Body of pancreas (tissue), 4 donors: ENCODE measurements at regions not wholly inside any gene's neighbourhood (a gene's known extent, or its start where the extent isn't known, plus 50 kb on each side); places are given as distances from the start of the nearest gene placed in this dataset.

Experiments
- ATAC-seq: fragments of 150-250 bp; one replicate; pipeline ENCODE4 v1.9.1; 2016
- DNase-seq, 4 donors: peaks; one replicate each; pipeline ENCODE4 v3.0.0-alpha.2; 2019
- H3K27ac ChIP-seq, 4 donors: fragments of 200-600 bp; sonication (generic); 1 replicate in 3 of 4; 2 replicates in 1 of 4; pipeline versions ENCODE4 v1.5.1 to v1.6.1; 2016 to 2019; ENCODE audit warnings: mild to moderate bottlenecking in 1 of 4, mixed read lengths in 1 of 4, moderate library complexity in 1 of 4
- H3K27me3 ChIP-seq, 2 donors: fragments of 200-600 bp; sonication (generic); one replicate each; pipeline ENCODE4 v1.6.0; 2016; ENCODE audit warnings: mild to moderate bottlenecking in 1 of 2
- H3K36me3 ChIP-seq, 2 donors: fragments of 200-600 bp; sonication (generic); replicated peaks in 1 of 2; 2 replicates each; pipeline ENCODE4 v1.5.1; 2016; ENCODE audit warnings: low read depth in 2 of 2; ENCODE audit not compliant: insufficient read depth in 1 of 2
- H3K4me1 ChIP-seq: fragments of 200-600 bp; sonication (generic); one replicate; pipeline ENCODE4 v1.6.0; 2016
- H3K4me3 ChIP-seq, 2 donors: fragments of 200-600 bp; sonication (generic); 1 replicate in 1 of 2; 2 replicates in 1 of 2; pipeline ENCODE4 v1.5.1; 2016 to 2019
- H3K9me3 ChIP-seq, 3 donors: fragments of 200-600 bp; sonication (generic); 1 replicate in 2 of 3; 2 replicates in 1 of 3; pipeline ENCODE4 v1.5.1; 2016
- POLR2A ChIP-seq, 3 donors: fragments of 450-650 bp; IDR thresholded peaks; one replicate each; pipeline ENCODE4 v1.6.1; 2016; ENCODE audit warnings: antibody characterized with exemption in 3 of 3, mild to moderate bottlenecking in 2 of 3
- WGBS, 2 donors: methylation state at CpG; one replicate each; pipeline ENCODE4 v1.1.5; 2017; 5-methylcytosine and 5-hydroxymethylcytosine counted together
- intact Hi-C: fragments of 100-400 bp; cut with DNase I; formaldehyde crosslinking; loops from one replicate; pipeline ENCODE4 v1.15.1; 2023
- TF ChIP-seq, protein P1 (sequence below), 7 experiments: fragments of 450-650 bp in 4 of 7; fragments of 200-600 bp in 3 of 7; sonication (generic) in 3 of 7; IDR thresholded peaks; one replicate each; pipeline ENCODE4 v1.5.1; 2016 to 2019; ENCODE audit warnings: antibody characterized with exemption in 7 of 7

DNA sequence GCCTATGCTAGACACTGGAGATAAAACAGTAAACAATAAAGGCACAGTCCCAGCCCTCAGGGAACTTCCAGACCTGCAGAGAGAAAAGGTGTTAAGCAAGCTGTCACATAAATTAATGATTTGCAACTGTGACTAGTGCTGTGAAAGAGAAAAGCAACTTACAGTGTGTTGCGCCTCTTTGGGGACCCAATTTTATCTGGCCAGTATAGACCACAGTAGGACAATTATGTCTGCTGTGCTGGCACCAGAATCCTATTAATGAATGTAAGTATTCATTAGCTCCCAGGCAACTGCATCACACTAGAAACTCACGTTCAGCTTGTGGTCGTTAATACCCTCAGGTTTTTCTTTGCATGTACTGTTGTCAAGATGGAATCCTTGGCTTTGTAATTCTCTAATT lies 55.3 kb upstream of the CHST9 start:
- Histone ChIP-seq H3K27ac (no peak overlapping the region), H3K9me3 (no peaks in the 10 kb centered on the region), H3K4me1 (peaks cover 8% of the 10 kb centered on the region), H3K36me3 (no peaks in the 10 kb centered on the region), H3K27me3 (no peaks in the 10 kb centered on the region), H3K4me3 (no peak overlapping the region)
- ATAC-seq: no peak
- intact Hi-C loops: no loop called here
- 66 to 71% methylated on average over 3 of the region's 3 CpGs for WGBS, 2 donors
- no peak for TF ChIP-seq POLR2A (IDR thresholded peaks at IDR 0.05)
- TF ChIP-seq, protein P1, sequence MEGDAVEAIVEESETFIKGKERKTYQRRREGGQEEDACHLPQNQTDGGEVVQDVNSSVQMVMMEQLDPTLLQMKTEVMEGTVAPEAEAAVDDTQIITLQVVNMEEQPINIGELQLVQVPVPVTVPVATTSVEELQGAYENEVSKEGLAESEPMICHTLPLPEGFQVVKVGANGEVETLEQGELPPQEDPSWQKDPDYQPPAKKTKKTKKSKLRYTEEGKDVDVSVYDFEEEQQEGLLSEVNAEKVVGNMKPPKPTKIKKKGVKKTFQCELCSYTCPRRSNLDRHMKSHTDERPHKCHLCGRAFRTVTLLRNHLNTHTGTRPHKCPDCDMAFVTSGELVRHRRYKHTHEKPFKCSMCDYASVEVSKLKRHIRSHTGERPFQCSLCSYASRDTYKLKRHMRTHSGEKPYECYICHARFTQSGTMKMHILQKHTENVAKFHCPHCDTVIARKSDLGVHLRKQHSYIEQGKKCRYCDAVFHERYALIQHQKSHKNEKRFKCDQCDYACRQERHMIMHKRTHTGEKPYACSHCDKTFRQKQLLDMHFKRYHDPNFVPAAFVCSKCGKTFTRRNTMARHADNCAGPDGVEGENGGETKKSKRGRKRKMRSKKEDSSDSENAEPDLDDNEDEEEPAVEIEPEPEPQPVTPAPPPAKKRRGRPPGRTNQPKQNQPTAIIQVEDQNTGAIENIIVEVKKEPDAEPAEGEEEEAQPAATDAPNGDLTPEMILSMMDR (IDR thresholded peaks at IDR 0.05): no peak
- no peak for DNase-seq

DNA sequence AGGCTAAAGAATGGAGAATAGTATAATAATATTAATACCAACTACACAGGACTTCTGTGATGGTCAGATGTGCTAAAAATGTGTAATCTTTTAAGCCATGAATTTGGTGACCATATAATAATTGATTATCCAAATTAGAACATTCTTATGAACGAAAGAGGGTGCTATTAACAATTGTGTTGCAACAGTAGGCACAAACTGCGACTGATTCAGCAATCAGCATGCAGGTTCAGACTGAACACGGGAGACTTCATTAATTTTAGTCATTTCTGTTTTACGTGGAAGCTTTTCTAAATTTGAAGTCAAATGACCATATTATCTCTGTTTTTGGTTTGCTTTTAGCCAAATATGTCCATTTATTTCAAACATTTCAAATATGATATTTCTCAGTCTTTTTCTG lies 54.6 kb upstream of the CHST9 start:
- no peaks in the 10 kb centered on the region for H3K36me3 ChIP-seq
- no peak overlapping the region for H3K4me3 ChIP-seq
- H3K27me3 ChIP-seq: no peaks in the 10 kb centered on the region
- intact Hi-C loops: no loop called here
- no peaks in the 10 kb centered on the region for H3K9me3 ChIP-seq
- 43 to 61% methylated on average over 4 of the region's 4 CpGs for WGBS, 2 donors
- H3K4me1 ChIP-seq: peaks cover 14% of the 10 kb centered on the region
- no peak for ATAC-seq
- no peak overlapping the region for H3K27ac ChIP-seq
- TF ChIP-seq, protein P1 (IDR thresholded peaks at IDR 0.05): no peak
- no peak for TF ChIP-seq POLR2A (IDR thresholded peaks at IDR 0.05)
- no peak for DNase-seq

DNA sequence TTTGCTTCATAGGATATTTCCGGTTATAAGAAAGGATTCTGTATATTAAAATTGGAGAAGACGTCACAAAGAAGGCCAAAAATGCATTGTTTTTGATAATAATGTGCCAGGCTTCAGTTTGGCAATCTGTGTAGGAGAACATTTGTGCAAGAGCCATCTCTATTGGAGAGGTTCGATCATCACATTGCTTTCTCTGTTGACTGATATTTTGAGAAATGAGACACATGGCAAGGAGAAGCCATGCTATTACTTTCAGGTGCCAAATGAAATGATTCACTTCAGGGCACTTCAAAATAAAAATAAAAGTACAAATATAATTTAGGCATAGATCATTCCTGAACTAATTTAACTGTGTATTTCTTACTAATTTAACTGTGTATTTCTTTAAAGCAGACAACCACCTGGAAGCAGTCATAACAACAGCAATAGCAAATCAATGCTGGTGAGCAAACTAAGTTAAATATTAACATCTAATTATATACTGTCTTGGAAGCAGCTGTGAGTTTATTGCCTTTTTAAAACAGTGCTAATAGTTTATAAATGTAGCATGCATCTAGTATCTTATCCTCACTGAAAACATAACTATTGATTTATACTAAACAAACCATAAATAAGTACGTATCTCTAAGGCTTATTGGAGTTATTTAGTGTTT lies 50.2 kb upstream of the CHST9 start:
- 47 to 54% methylated on average over 4 of the region's 4 CpGs for WGBS, 2 donors
- intact Hi-C loops: no loop called here

More for the DNA sequence above, 50.2 kb upstream of the CHST9 start:
- H3K36me3 ChIP-seq: no peaks in the 10 kb centered on the region
- no peaks in the 10 kb centered on the region for H3K27me3 ChIP-seq
- H3K27ac ChIP-seq: no peak overlapping the region
- no peak overlapping the region for H3K4me3 ChIP-seq
- H3K4me1 ChIP-seq: peaks cover 14% of the 10 kb centered on the region
- no peaks in the 10 kb centered on the region for H3K9me3 ChIP-seq
- no peak for TF ChIP-seq POLR2A (IDR thresholded peaks at IDR 0.05)
- TF ChIP-seq, protein P1 (IDR thresholded peaks at IDR 0.05): no peak
- no peak for DNase-seq
- ATAC-seq: no peak
